ENCODE measurements at regions not wholly inside any gene's neighbourhood (a gene's known extent, or its start where the extent isn't known, plus 50 kb on each side); places are given as distances from the start of the nearest gene placed in this dataset.

DNA sequence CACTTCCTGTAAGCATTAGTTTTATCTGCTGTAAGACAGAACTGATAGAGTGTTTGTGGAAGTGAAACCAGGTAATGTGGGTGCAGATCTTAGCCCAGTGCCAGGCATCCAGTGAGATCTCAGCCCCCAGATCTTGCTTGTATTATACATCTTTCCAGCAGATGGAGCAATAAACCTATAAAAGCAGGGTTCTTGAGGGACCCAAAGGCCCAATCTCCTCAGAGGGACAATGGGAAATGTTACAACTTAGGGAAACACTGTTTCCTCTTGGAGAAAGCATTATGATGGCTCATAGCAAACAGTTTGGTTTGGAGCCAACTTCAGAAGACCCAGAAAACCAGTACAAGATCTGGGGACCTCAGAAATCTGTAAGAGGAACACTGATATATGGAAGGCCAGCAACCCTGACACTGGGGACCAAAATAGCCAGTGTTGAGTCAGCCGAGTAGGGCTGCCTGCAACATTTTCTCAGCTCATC lies 206.3 kb downstream of the SLC7A11 start:
- CTCF ChIA-PET: interaction anchor here (0.7 to 2.9 kb wide), 12 partner anchors 9 to 835 kb away, joined by 3 to 27 read pairs (median 4); no protein-coding TSS in a partner anchor
- DNase-seq (peak; percentile 81), ATAC-seq (ENCODE audit: low read depth) (peak; percentile 83)
- POLR2A ChIA-PET (ENCODE audit: unreplicated experiment): interaction anchor here (0.6 to 1.2 kb wide), 2 partner anchors 54 to 833 kb away, joined by 3 to 24 read pairs; no protein-coding TSS in a partner anchor
- no peaks in the 10 kb centered on the region for H3K9me3 ChIP-seq (ENCODE audit: control insufficient read depth, insufficient read depth, low read length)
- peak overlapping the region; percentile 89 for H2BK5ac ChIP-seq (ENCODE audit: low read depth, low read length, poor library complexity, severe bottlenecking)
- no CpG with 5 or more reads among the region's 1 CpG for WGBS, 2 experiments (ENCODE audit: extremely low coverage in 2 of 2, insufficient read length in 1 of 2)
- no TSS peak for BruUV-seq (replicated peaks)
- H3K27me3 ChIP-seq (ENCODE audit: control insufficient read depth, insufficient read depth, low read length): no peaks in the 10 kb centered on the region
- H4K5ac ChIP-seq (ENCODE audit: low read depth, low read length): peak overlapping the region; percentile 91
- H3K18ac ChIP-seq (ENCODE audit: low read depth, low read length): peak overlapping the region; percentile 97
- H3K9me1 ChIP-seq (ENCODE audit: insufficient read depth, low read length): peaks cover 13% of the 10 kb centered on the region
- H2AK9ac ChIP-seq (replicated peaks; ENCODE audit: low read depth, low read length, poor library complexity): no peak overlapping the region
- H2BK20ac ChIP-seq (ENCODE audit: low read depth, low read length): peak overlapping the region; percentile 97
- peak overlapping the region; percentile 92 for H2BK120ac ChIP-seq (ENCODE audit: low read depth, low read length)
- peaks cover 0 to 4% of the 10 kb centered on the region in 2 experiments; a peak in 2 of 4 replicates for H3K79me1 ChIP-seq (ENCODE audit: low read depth in 1 of 2, low read length in 2 of 2)
- peak; percentile 92 for TF ChIP-seq SMC3 (IDR thresholded peaks at IDR 0.05; ENCODE audit: low read depth, low read length)
- TF ChIP-seq, protein P1, sequence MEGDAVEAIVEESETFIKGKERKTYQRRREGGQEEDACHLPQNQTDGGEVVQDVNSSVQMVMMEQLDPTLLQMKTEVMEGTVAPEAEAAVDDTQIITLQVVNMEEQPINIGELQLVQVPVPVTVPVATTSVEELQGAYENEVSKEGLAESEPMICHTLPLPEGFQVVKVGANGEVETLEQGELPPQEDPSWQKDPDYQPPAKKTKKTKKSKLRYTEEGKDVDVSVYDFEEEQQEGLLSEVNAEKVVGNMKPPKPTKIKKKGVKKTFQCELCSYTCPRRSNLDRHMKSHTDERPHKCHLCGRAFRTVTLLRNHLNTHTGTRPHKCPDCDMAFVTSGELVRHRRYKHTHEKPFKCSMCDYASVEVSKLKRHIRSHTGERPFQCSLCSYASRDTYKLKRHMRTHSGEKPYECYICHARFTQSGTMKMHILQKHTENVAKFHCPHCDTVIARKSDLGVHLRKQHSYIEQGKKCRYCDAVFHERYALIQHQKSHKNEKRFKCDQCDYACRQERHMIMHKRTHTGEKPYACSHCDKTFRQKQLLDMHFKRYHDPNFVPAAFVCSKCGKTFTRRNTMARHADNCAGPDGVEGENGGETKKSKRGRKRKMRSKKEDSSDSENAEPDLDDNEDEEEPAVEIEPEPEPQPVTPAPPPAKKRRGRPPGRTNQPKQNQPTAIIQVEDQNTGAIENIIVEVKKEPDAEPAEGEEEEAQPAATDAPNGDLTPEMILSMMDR (conservative IDR thresholded peaks at IDR 0.05; ENCODE audit: low read depth, low read length): peak; percentile 81
- peak; percentile 89 for TF ChIP-seq RAD21 (IDR thresholded peaks at IDR 0.05; ENCODE audit: low read length)
- TF ChIP-seq MAZ (IDR thresholded peaks at IDR 0.05; ENCODE audit: borderline replicate concordance, low read depth, low read length): no peak
- peak overlapping the region; percentile 76 for H4K91ac ChIP-seq (ENCODE audit: insufficient read depth, low read depth, low read length)
- H3K14ac ChIP-seq (replicated peaks; ENCODE audit: low read depth, low read length): peak overlapping the region; percentile 73
- peak overlapping the region; percentile 75 for H3K23ac ChIP-seq (ENCODE audit: low read depth, low read length)
- dilution Hi-C loops (cut with HindIII; ENCODE audit: low sequenced_read_pairs, unreplicated experiment) (no loop called here), intact Hi-C loops (cut with micrococcal nuclease) (loop anchor here (1.0 to 5.0 kb wide), 9 partner anchors 54 to 914 kb away; no protein-coding TSS in a partner anchor), in situ Hi-C loops (cut with MboI; ENCODE audit: low sequenced_read_pairs) (loop anchor here (5.0 to 10.0 kb wide), 4 partner anchors 51 to 836 kb away; no protein-coding TSS in a partner anchor)
- H2AFZ ChIP-seq (replicated peaks; ENCODE audit: low read length, poor library complexity): peak overlapping the region; percentile 72
- H3K4ac ChIP-seq (ENCODE audit: low read depth, low read length): peak overlapping the region; percentile 82
- peak overlapping the region; percentile 64 for H3K27ac ChIP-seq (ENCODE audit: insufficient read depth, low read length)
- no peaks in the 10 kb centered on the region for H3K36me3 ChIP-seq (ENCODE audit: control insufficient read depth, insufficient read depth, low read length)
- H3K4me3 ChIP-seq (ENCODE audit: insufficient read depth, low read depth, low read length): no peak overlapping the region
- no peaks in the 10 kb centered on the region for H4K20me1 ChIP-seq (ENCODE audit: insufficient read depth, low read length)
- H3K4me1 ChIP-seq (ENCODE audit: control insufficient read depth, insufficient read depth, low read length): peaks cover 22% of the 10 kb centered on the region
- H2AK5ac ChIP-seq (ENCODE audit: low read depth, low read length): peak overlapping the region; percentile 11; the same call in 1 of the 2 replicates
- no peak overlapping the region for H3K4me2 ChIP-seq (ENCODE audit: low read depth, low read length)
- H4K8ac ChIP-seq (ENCODE audit: low read depth in 2 of 2, low read length in 2 of 2): peak overlapping the region; percentile 77 to 94
- peak overlapping the region; percentile 47 for H3K56ac ChIP-seq (ENCODE audit: extremely low read depth, insufficient read depth, low read length)
- peak overlapping the region; percentile 91 for H2BK15ac ChIP-seq (ENCODE audit: low read depth, low read length)
- peak overlapping the region; percentile 4; the same call in 1 of the 2 replicates for H3K9ac ChIP-seq (ENCODE audit: low read depth, low read length)

Data from IMR-90 (cell line).